ENCODE measurements at regions not wholly inside any gene's neighbourhood (a gene's known extent, or its start where the extent isn't known, plus 50 kb on each side); places are given as distances from the start of the nearest gene placed in this dataset.

DNA sequence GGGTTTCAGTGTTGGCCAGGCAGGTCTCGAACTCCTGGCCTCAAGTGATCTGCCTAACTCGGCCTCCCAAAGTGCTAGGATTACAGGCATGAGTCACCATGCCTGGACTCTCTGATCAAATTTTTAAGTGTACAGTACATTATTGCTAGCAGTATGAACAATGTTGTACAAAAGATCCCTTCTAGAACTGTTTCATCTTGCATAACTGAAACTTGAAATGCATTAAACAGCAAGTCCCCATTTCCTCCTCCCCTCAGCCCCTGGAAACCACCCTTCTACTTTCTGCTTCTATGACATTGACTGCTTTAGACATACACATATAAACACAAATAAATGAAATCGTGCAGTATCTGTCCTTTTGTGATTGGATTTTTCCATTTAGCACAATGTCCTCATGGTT, 463.4 kb downstream of the PTPRC start:
- DNase-seq (ENCODE audit: low read depth), result no peak

DNA sequence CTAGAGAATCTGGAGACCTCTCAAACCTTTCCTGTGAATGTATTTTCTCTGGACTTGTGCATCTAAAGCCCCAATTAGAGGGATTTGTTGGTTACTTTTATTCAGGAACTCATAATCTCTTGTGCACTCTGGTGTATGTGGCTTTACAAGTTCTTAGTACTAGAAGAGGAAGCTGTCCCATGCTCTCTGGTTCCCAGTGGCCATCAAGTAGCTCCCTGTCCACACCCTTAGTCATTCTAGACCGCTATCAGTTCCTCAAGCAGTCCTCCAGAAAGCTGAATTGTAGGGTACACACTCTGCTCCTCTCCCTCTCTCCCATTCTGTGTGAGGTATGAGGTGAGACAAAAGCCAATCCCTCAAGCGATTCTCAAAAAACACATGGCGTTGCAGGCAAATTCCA, 470.3 kb downstream of the PTPRC start:
- DNase-seq (ENCODE audit: low read depth), result no peak

DNA sequence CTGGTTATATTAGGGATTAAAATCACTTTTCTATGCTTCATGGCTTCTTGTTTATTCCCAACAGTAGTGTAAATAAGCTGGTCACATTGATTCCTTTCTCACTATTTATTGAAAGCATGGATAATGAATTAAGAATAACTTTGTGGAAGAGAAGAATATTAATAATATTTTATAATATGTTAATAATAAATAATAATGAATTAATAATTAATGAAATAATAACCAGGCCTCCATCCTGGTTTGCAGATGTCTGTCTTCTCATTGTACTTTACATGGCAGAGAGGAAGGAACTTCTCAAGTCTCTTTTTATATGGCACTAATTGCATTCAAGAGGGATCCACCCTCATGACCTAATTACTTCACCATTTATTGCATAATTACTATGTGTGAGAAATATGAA, 473.5 kb downstream of the PTPRC start:
- DNase-seq (ENCODE audit: low read depth), result no peak

DNA sequence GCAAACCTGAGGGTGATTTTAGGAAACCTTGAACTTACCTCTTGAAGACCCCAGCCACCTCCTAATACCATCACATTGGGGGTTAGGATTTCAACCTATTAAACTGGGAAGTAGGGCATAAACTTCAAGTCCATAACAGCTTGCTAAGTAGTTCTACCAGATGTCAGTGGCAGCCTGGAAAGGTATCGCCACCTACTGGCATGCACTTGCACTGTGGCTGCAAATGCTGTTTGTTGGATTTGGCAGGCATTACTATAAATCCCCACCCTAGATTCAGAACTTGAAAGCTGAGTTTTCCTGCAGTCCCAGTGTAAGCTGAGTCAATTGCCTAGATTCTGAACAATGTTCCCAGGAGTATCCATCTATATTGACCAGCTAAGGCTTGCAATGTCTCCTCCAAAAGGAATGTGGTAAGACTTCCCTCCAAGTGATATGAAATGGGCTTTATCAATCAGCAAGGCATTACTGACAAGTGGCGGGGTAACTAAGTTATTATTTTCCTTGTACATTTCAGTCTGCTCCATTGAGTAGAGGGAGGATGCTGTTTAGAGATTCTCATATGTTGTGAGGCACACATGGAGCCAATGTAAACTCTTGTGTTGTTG, 474.5 kb downstream of the PTPRC start:
- peak; percentile 34 for DNase-seq (ENCODE audit: low read depth)

DNA sequence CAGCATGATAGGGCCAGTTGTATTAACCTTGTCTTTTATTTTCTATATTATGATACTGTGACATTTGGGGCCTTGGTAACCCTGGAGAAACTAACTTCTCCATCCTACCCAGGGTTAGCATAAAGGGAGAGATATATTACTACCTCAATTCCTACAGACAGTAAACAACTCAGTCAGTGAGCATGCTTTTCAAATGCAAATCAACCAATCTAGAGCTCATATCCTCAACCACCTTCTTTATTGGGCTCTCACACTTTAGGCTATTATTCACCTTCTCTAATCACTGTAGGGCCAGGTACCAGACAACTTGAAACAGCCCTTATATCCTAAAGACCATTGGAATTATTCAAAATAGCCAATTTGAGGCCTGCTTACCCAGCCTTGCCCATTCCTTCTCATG, 477.6 kb downstream of the PTPRC start:
- DNase-seq (ENCODE audit: low read depth), result no peak

GRCh38 chr1:199121047-199121446, 482.2 kb downstream of the PTPRC start:
- DNase-seq (ENCODE audit: low read depth), result no peak

DNA sequence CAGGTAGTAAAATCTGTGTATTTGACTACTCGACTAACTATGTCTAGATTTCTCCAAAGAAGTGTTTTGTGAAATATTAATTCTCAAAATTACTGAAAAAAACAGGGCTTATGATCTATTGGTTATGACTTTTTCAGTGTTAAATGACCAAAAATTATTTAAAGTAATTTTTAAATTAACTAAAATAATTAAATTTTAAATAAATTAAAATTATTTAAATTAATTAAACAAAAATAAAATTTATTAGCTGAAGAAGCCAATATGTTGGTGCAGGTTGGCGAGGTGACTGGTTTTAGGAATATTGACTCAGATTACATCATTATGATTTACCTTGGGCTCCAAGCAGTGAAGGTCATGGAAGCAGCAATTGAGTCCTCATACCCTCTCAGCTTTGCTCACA, 483.2 kb downstream of the PTPRC start:
- no peak for DNase-seq (ENCODE audit: low read depth)

DNA sequence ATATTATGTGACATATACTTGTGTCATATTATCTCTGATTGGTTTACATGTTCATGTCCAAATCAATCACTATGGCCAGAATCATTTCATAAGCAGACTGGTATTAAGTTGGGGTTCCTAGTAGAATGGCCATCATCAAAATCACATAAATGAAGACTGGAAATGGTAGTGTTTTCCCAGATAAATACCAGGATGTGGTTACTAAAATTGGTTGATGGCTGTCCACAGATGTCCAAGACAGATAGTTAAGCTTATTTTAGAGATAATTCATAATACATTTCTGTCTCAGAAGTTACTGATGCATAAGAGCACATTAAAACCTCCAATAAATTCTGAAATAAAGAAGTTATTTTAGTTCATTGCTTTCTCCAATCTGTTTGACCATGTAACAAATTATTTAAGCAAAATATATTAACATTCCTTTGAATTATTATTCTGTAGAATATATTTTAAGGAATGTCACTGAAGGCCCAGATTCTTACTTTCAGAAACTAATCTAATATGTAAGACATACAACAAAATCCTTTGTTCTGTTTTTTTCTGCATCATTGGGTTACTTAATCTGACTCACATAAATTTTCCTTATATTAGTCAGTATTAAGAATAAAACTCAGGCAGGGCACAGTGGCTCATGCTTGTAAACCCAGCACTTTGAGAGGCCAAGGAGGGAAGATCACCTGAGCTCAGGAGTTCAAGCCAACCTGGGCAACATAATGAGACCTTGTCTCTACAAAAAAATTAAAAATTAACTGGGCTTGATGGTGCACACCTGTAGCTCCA, 483.9 kb downstream of the PTPRC start:
- no peak for DNase-seq (ENCODE audit: low read depth)

GRCh38 chr1:199123615-199124014, 484.8 kb downstream of the PTPRC start:
- no peak for DNase-seq (ENCODE audit: low read depth)

GRCh38 chr1:199124351-199124750, 485.5 kb downstream of the PTPRC start:
- DNase-seq (ENCODE audit: low read depth), result no peak

- no peak for DNase-seq (ENCODE audit: low read depth)
Measured at GRCh38 chr1:199129247-199129646, 490.4 kb downstream of the PTPRC start.

- DNase-seq (ENCODE audit: low read depth), result no peak
Measured at GRCh38 chr1:199132006-199132405, 493.2 kb downstream of the PTPRC start.

- DNase-seq (ENCODE audit: low read depth), result no peak
Measured at GRCh38 chr1:199135901-199136300, 497.1 kb downstream of the PTPRC start.

GRCh38 chr1:199138061-199138460, 499.2 kb downstream of the PTPRC start:
- DNase-seq (ENCODE audit: low read depth), result no peak

- DNase-seq (ENCODE audit: low read depth), result no peak
Measured at GRCh38 chr1:199149591-199149990, 510.8 kb downstream of the PTPRC start.

- DNase-seq (ENCODE audit: low read depth), result no peak
Measured at GRCh38 chr1:199150756-199151155, 511.9 kb downstream of the PTPRC start.

- DNase-seq (ENCODE audit: low read depth), result no peak
Measured at GRCh38 chr1:199151634-199152425, 513.0 kb downstream of the PTPRC start.

DNA sequence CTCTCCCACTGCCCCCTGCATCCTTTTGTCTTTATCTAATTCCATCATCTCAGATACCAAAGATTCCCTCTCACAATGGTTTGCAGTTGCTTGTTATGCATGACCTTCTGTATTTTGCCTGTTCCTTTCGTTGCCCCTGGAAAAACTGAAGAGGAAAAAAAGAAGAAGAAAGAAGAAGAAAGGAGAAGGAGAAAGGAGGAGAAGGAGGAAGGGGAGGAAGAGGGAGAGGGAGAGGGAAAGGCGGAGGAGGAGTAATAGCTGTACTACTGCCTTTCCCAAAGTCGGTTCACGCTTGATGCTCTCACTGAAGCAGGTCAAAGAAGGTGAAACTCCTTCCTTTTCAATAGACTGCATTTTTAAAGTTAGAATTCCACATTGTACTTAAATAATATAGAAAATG, 513.8 kb downstream of the PTPRC start:
- no peak for DNase-seq (ENCODE audit: low read depth)

DNA sequence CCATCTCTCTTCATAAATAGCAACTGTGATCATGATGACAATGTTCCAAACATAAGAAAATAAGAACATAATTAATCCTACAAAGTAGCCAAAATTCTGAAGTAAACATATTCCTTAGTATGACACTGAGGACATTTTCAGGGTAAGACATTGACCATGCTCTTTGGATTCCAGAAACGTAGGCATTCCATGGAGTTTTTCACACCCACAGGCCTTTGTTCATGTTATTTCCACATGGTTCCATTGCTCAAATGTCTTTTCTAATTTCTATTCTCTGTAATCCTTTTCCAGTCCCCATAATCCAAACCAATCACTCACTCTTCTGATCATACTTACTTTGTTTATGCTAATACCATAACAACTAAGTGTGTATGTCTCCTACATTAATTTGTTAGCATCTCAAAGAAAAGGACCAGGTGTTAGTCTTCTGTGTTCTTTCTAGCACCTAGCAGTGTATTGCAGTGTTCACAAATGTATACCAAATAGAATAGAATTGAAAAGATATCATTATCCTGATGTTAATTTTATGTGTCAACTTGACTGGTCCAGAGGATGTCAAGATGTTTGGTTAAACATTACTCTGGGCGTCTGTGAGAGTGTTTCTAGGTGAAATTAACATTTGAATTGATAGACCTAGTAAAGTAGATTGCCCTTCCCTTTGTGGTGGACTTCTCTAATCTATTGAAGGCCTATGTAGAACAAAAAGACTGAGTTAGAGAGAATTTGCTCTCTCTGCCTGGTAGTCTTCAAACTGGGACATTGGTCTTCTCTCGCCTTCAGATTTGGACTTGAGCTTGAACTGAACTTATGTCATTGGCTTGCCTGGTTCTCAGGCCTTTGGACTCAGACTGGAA, 516.6 kb downstream of the PTPRC start:
- no peak for DNase-seq (ENCODE audit: low read depth)

DNA sequence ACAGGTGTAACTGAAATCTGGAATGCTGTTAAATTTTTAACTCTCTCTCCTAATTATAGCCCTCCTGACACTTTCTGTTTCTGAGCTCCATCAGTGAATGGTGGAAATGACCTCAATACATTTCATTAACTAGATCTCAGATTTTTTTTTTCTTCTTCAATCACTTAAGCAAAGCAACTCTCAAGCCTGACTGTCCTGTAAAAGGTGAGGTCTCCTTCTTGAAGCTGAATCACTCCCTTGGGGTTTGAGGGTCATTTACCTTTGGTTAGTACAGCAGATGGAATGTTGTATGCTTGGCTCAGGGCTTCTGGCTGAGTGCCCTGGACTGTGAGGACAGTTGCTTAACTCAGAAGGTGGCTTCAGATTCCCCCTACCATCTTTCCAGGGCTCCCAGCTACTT, 518.7 kb downstream of the PTPRC start:
- DNase-seq (ENCODE audit: low read depth), result no peak

- no peak for DNase-seq (ENCODE audit: low read depth)
Measured at GRCh38 chr1:199160521-199161318, 521.9 kb downstream of the PTPRC start.
